Bronchial epithelial cell (primary cell): ENCODE measurements at regions not wholly inside any gene's neighbourhood (a gene's known extent, or its start where the extent isn't known, plus 50 kb on each side); places are given as distances from the start of the nearest gene placed in this dataset.
A peak's percentile ranks its signal among the peaks of the same experiment; 100 is the strongest.

Source experiments
- DNase-seq: peaks from one replicate; pipeline ENCODE4 v3.0.0-alpha.2; 2010; ENCODE audit warnings: low read depth
- FAIRE-seq: peaks from 2 replicates; lab custom pipeline; 2011; peaks lifted over from hg19 to GRCh38; lab: Jason Lieb, UNC
- H3K27me3 ChIP-seq: 2 replicates; pipeline ENCODE4 v1.5.1; 2011; ENCODE audit warnings: low read length; ENCODE audit not compliant: control insufficient read depth, insufficient read depth
- H3K36me3 ChIP-seq: 2 replicates; pipeline ENCODE4 v1.5.1; 2011; ENCODE audit warnings: low read length; ENCODE audit not compliant: control insufficient read depth, insufficient read depth
- H3K4me3 ChIP-seq: 2 replicates; pipeline ENCODE4 v1.5.1; 2011; ENCODE audit warnings: mild to moderate bottlenecking, low read depth, low read length, control low read depth
- TF ChIP-seq, protein P1 (sequence below): IDR thresholded peaks from 2 replicates; pipeline ENCODE4 v1.5.1; 2011; ENCODE audit warnings: mild to moderate bottlenecking, moderate library complexity, low read length, control low read depth, inconsistent platforms; ENCODE audit not compliant: insufficient read depth, severe bottlenecking

DNA sequence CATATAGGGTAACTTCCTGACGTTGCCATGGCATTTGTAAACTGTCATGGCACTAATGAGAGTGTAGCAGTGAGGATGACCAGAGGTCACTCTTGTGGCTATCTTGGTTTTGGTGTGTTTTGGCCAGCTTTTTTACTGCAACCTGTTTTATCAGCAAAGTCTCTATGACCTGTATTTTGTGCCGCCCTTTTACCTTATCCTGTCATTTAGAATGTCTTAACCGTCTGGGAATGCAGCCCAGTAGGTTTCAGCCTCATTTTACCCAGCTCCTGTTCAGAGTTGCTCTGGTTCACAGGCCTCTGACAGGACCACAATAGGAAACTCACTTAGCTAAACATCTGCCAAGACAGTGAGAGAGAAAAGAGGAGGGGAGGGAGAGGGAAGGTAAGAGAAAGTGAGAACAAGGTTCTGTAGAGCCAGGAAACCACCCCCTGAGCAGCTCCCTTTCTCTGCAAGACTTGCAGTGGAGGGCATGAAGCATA lies 64.8 kb upstream of the PLEKHG3 start:
- DNase-seq (peak; percentile 68), FAIRE-seq (no peak)
- H3K36me3 ChIP-seq: no peaks in the 10 kb centered on the region
- TF ChIP-seq, protein P1, sequence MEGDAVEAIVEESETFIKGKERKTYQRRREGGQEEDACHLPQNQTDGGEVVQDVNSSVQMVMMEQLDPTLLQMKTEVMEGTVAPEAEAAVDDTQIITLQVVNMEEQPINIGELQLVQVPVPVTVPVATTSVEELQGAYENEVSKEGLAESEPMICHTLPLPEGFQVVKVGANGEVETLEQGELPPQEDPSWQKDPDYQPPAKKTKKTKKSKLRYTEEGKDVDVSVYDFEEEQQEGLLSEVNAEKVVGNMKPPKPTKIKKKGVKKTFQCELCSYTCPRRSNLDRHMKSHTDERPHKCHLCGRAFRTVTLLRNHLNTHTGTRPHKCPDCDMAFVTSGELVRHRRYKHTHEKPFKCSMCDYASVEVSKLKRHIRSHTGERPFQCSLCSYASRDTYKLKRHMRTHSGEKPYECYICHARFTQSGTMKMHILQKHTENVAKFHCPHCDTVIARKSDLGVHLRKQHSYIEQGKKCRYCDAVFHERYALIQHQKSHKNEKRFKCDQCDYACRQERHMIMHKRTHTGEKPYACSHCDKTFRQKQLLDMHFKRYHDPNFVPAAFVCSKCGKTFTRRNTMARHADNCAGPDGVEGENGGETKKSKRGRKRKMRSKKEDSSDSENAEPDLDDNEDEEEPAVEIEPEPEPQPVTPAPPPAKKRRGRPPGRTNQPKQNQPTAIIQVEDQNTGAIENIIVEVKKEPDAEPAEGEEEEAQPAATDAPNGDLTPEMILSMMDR: no peak
- no peak overlapping the region for H3K4me3 ChIP-seq
- no peaks in the 10 kb centered on the region for H3K27me3 ChIP-seq

DNA sequence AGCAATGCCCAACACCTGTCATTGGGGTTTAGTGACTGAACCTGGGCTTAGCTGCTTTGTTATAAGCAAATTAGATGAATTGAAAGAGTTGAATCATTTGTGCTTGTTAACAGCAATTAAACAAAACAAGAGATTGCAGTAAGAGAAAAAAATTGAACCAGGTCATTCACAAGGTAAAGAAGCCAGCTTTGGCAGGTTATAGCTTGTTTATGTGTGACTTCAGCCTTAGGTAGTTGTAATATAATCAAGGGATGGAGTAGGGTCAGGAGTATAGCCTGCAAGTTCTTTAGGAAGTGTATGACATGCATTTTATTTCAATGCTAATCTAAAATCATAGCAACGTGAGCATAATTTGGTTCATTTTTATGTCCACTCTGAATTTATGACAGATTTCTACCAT lies 63.4 kb upstream of the PLEKHG3 start:
- TF ChIP-seq, protein P1: no peak
- peak; percentile 90 for DNase-seq
- H3K36me3 ChIP-seq: no peaks in the 10 kb centered on the region
- H3K4me3 ChIP-seq: no peak overlapping the region
- no peak for FAIRE-seq
- H3K27me3 ChIP-seq: no peaks in the 10 kb centered on the region

GRCh38 chr14:64641760-64642159 lies 62.5 kb upstream of the PLEKHG3 start:
- Histone ChIP-seq H3K4me3 (no peak overlapping the region), H3K27me3 (no peaks in the 10 kb centered on the region), H3K36me3 (no peaks in the 10 kb centered on the region)
- no peak for FAIRE-seq
- DNase-seq: no peak
- TF ChIP-seq, protein P1: no peak

DNA sequence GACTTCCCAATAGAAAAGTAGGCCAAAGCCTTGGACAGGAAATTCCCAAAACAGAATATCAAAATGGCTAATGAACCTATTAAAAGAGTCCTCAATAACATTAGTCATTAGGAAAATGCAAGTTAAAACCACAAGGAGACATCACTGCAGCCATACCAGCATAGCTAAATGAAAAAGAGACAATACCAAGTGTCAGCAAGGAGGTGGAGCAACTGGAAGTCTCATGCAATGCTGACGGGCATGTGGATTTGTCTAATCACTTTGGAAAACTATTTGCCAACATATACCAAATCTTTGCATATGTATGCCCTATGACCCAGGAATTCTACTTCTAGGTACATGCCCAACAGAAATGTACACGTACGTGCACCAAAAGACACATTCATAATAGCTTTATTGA lies 60.5 kb upstream of the PLEKHG3 start:
- FAIRE-seq (no peak), DNase-seq (no peak)
- Histone ChIP-seq H3K27me3 (peaks cover 2% of the 10 kb centered on the region), H3K4me3 (no peak overlapping the region), H3K36me3 (no peaks in the 10 kb centered on the region)
- TF ChIP-seq, protein P1: no peak

- no peak overlapping the region for H3K4me3 ChIP-seq
- TF ChIP-seq, protein P1: no peak
- no peaks in the 10 kb centered on the region for H3K36me3 ChIP-seq
- FAIRE-seq (no peak), DNase-seq (no peak)
- H3K27me3 ChIP-seq: peaks cover 3% of the 10 kb centered on the region
Observed at GRCh38 chr14:64644629-64645028, 59.6 kb upstream of the PLEKHG3 start.

DNA sequence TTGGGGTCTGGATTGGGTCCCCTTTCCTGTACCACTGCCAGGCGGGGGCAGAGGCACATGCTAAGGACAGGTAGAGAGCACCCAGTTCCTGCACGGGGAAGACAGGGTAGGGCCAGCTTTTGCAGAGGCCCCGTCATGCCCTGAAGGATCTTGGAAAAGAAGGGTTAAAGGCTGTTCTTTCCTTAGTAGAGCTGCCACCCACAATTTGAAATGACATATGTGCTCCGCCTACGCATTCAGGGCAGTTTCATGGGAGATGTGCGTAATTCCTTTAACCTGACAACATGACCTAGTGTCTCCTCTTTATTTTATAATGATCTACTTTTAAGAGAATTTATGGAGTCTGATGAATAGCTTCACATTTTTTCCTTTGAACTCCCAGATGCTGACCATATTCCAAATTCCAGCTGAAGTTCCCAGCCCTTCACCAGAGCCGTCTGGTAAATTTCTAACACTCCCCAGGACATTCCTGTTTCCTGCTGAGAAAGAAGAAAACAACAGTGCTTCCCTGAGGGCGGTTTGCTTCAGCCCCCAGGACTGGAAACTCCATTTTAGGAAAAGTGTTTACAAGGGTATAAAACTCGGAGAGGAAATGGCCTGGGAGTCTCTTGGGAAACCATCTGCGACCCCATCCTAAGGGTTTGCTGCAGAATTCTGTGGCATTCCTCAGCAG lies 58.9 kb upstream of the PLEKHG3 start:
- no peak for FAIRE-seq
- TF ChIP-seq, protein P1: no peak

More for the DNA sequence above, 58.9 kb upstream of the PLEKHG3 start:
- no peak overlapping the region for H3K4me3 ChIP-seq
- no peaks in the 10 kb centered on the region for H3K36me3 ChIP-seq
- no peak for DNase-seq
- H3K27me3 ChIP-seq: peaks cover 3% of the 10 kb centered on the region
